HG02678 (cell line): ENCODE measurements at regions not wholly inside any gene's neighbourhood (a gene's known extent, or its start where the extent isn't known, plus 50 kb on each side); places are given as distances from the start of the nearest gene placed in this dataset.
"Not testable (repeated sequence)": the region's sequence is repeated elsewhere in the genome, so short reads cannot be mapped to it uniquely, and the experiment has no call there.

Experiments
- ATAC-seq: cut with Tn5 transposase; IDR thresholded peaks from one replicate; pipeline ENCODE4 v1.9.1; 2021; ENCODE audit warnings: mild to moderate bottlenecking, moderate library complexity; ENCODE audit not compliant: unreplicated experiment

GRCh38 chr7:112668561-112668960 lies 121.6 kb downstream of the TMEM168 start:
- no peak for ATAC-seq

GRCh38 chr7:112669306-112669705 lies 120.9 kb downstream of the TMEM168 start:
- no peak for ATAC-seq

- no peak for ATAC-seq
Observed at GRCh38 chr7:112670193-112670592, 120.0 kb downstream of the TMEM168 start.

GRCh38 chr7:112678626-112679025 lies 111.6 kb downstream of the TMEM168 start:
- no peak for ATAC-seq

GRCh38 chr7:112689466-112690177 lies 100.6 kb downstream of the TMEM168 start:
- not testable (repeated sequence) for ATAC-seq

- no peak for ATAC-seq
Observed at GRCh38 chr7:112692333-112692732, 97.9 kb downstream of the TMEM168 start.

GRCh38 chr7:112697211-112697610 lies 93.0 kb downstream of the TMEM168 start:
- not testable (repeated sequence) for ATAC-seq

- ATAC-seq, result no peak
Observed at GRCh38 chr7:112699725-112700513, 90.3 kb downstream of the TMEM168 start.

GRCh38 chr7:112701456-112701855 lies 88.7 kb downstream of the TMEM168 start:
- ATAC-seq, result no peak

- no peak for ATAC-seq
Observed at GRCh38 chr7:112707655-112708054, 82.5 kb downstream of the TMEM168 start.

GRCh38 chr7:112708236-112708635 lies 82.0 kb downstream of the TMEM168 start:
- ATAC-seq, result no peak
